Neural cell (in vitro differentiated cells): ENCODE measurements at regions not wholly inside any gene's neighbourhood (a gene's known extent, or its start where the extent isn't known, plus 50 kb on each side); places are given as distances from the start of the nearest gene placed in this dataset.

Experiments used
- H2AFZ ChIP-seq: fragments of 200-600, 300-800 bp; sonication (generic), shearing (Covaris generic); 2 replicates; pipeline ENCODE4 v1.6.0; 2014; ENCODE audit warnings: low read depth, mild to moderate bottlenecking, antibody characterized with exemption, low read length, moderate library complexity
- H3F3A ChIP-seq: fragments of 200-600 bp; shearing (Covaris generic); 2 replicates; pipeline ENCODE4 v1.6.1; 2016; ENCODE audit warnings: mild to moderate bottlenecking, moderate library complexity, mixed read lengths, antibody characterized with exemption, low read length; ENCODE audit not compliant: insufficient read depth, poor library complexity, severe bottlenecking
- H3K27ac ChIP-seq: fragments of 200-600, 300-800 bp; sonication (generic), shearing (Covaris generic); 2 replicates; pipeline ENCODE4 v1.5.1; 2014; ENCODE audit warnings: mild to moderate bottlenecking, low read length, moderate library complexity
- H3K27me3 ChIP-seq: fragments of 300-800, 200-600 bp; sonication (generic), shearing (Covaris generic); 2 replicates; pipeline ENCODE4 v1.6.0; 2014; ENCODE audit warnings: mild to moderate bottlenecking, low read depth, low read length, moderate library complexity; ENCODE audit not compliant: insufficient read depth
- H3K36me3 ChIP-seq: fragments of 300-800, 200-600 bp; sonication (generic), shearing (Covaris generic); 2 replicates; pipeline ENCODE4 v1.5.1; 2014; ENCODE audit warnings: mild to moderate bottlenecking, antibody characterized with exemption, low read length, moderate library complexity; ENCODE audit not compliant: insufficient read depth
- H3K4me2 ChIP-seq: fragments of 300-800, 200-600 bp; sonication (generic), shearing (Covaris generic); 2 replicates; pipeline ENCODE4 v1.6.0; 2014; ENCODE audit warnings: mild to moderate bottlenecking, low read length
- H3K4me3 ChIP-seq: fragments of 300-800, 200-600 bp; sonication (generic), shearing (Covaris generic); 2 replicates; pipeline ENCODE4 v1.5.1; 2014; ENCODE audit warnings: mild to moderate bottlenecking, low read length, moderate library complexity
- H3K79me2 ChIP-seq: fragments of 200-600 bp; shearing (Covaris generic); replicated peaks from 2 replicates; pipeline ENCODE4 v1.6.0; 2014; ENCODE audit warnings: mild to moderate bottlenecking, low read length, moderate library complexity; ENCODE audit not compliant: insufficient read depth
- H3K9ac ChIP-seq: fragments of 300-800, 200-600 bp; sonication (generic), shearing (Covaris generic); 2 replicates; pipeline ENCODE4 v1.6.1; 2016; ENCODE audit warnings: mild to moderate bottlenecking, low read length, mixed read lengths
- H3K9me2 ChIP-seq: fragments of 200-600 bp; shearing (Covaris generic); 2 replicates; pipeline ENCODE4 v1.6.1; 2016; ENCODE audit warnings: mild to moderate bottlenecking, low read length, mixed read lengths; ENCODE audit not compliant: insufficient read depth
- H3K9me3 ChIP-seq: fragments of 200-600, 300-800 bp; sonication (generic), shearing (Covaris generic); 2 replicates; pipeline ENCODE4 v1.6.1; 2016; ENCODE audit warnings: mild to moderate bottlenecking, mixed run types, low read length, moderate library complexity, mixed read lengths
- H4K20me1 ChIP-seq: fragments of 200-600 bp; shearing (Covaris generic); 2 replicates; pipeline ENCODE4 v1.6.1; 2016; ENCODE audit warnings: mild to moderate bottlenecking, mixed run types; ENCODE audit not compliant: insufficient read depth
- CTCF ChIP-seq: fragments of 450-650 bp; IDR thresholded peaks from 2 replicates; pipeline ENCODE4 v1.5.1; 2014; ENCODE audit warnings: antibody characterized with exemption, mild to moderate bottlenecking, moderate library complexity; ENCODE audit not compliant: poor library complexity, severe bottlenecking
- EP300 ChIP-seq: fragments of 450-650 bp; conservative IDR thresholded peaks from 2 replicates; pipeline ENCODE4 v1.6.1; 2014; ENCODE audit warnings: antibody characterized with exemption, mild to moderate bottlenecking, moderate library complexity; ENCODE audit not compliant: poor library complexity, severe bottlenecking
- EZH2 ChIP-seq: fragments of 200-600, 300-800 bp; shearing (Covaris generic), sonication (generic); IDR thresholded peaks from 2 replicates; pipeline ENCODE4 v1.6.1; 2014; ENCODE audit warnings: antibody characterized with exemption, low read length, borderline replicate concordance, mild to moderate bottlenecking; ENCODE audit not compliant: insufficient read depth, poor library complexity, severe bottlenecking
- MXI1 ChIP-seq: fragments of 450-650 bp; conservative IDR thresholded peaks from 2 replicates; pipeline ENCODE4 v1.6.1; 2014; ENCODE audit warnings: antibody characterized with exemption, mild to moderate bottlenecking; ENCODE audit not compliant: poor library complexity, severe bottlenecking
- POLR2AphosphoS5 ChIP-seq: IDR thresholded peaks from 2 replicates; pipeline ENCODE4 v1.6.1; 2012
- RAD21 ChIP-seq: fragments of 450-650 bp; conservative IDR thresholded peaks from 2 replicates; pipeline ENCODE4 v1.6.1; 2014; ENCODE audit warnings: antibody characterized with exemption, mild to moderate bottlenecking, moderate library complexity
- REST ChIP-seq: IDR thresholded peaks from 2 replicates; pipeline ENCODE4 v1.6.1; 2012; ENCODE audit warnings: borderline replicate concordance
- SMC3 ChIP-seq: fragments of 450-650 bp; conservative IDR thresholded peaks from 2 replicates; pipeline ENCODE4 v1.6.1; 2014; ENCODE audit warnings: antibody characterized with exemption, mild to moderate bottlenecking, moderate library complexity; ENCODE audit not compliant: poor library complexity
- TAF1 ChIP-seq: IDR thresholded peaks from 2 replicates; pipeline ENCODE4 v1.6.1; 2012; ENCODE audit warnings: low read depth

- Histone ChIP-seq H3K9ac (no peak overlapping the region), H3F3A (no peaks in the 10 kb centered on the region), H3K9me2 (no peaks in the 10 kb centered on the region), H3K79me2 (no peaks in the 10 kb centered on the region), H3K4me3 (no peak overlapping the region), H2AFZ (no peak overlapping the region), H3K27ac (no peak overlapping the region), H3K4me2 (no peak overlapping the region), H4K20me1 (no peaks in the 10 kb centered on the region), H3K27me3 (no peaks in the 10 kb centered on the region), H3K36me3 (no peaks in the 10 kb centered on the region), H3K9me3 (no peaks in the 10 kb centered on the region)
- no peak for TF ChIP-seq TAF1
- no peak for TF ChIP-seq EP300
- TF ChIP-seq RAD21, result no peak
- no peak for TF ChIP-seq POLR2AphosphoS5
- TF ChIP-seq SMC3, result no peak
- no peak for TF ChIP-seq REST
- no peak for TF ChIP-seq CTCF
- no peak for TF ChIP-seq MXI1
- no peak for TF ChIP-seq EZH2
Measured at GRCh38 chr10:33602278-33602677, 267.8 kb upstream of the NRP1 start.

- no peaks in the 10 kb centered on the region for H3K27me3 ChIP-seq
- TF ChIP-seq EZH2, result no peak
- no peak for TF ChIP-seq POLR2AphosphoS5
- TF ChIP-seq REST, result no peak
- no peak for TF ChIP-seq SMC3
- no peak for TF ChIP-seq CTCF
- no peak for TF ChIP-seq MXI1
Measured at GRCh38 chr10:33600381-33600780, 265.9 kb upstream of the NRP1 start.

More at GRCh38 chr10:33600381-33600780, 265.9 kb upstream of the NRP1 start:
- no peak overlapping the region for H2AFZ ChIP-seq
- H3K36me3 ChIP-seq, result no peaks in the 10 kb centered on the region
- no peaks in the 10 kb centered on the region for H3K9me2 ChIP-seq
- H3K9me3 ChIP-seq, result no peaks in the 10 kb centered on the region
- no peak overlapping the region for H3K9ac ChIP-seq
- no peak overlapping the region for H3K4me2 ChIP-seq
- H3K4me3 ChIP-seq, result no peak overlapping the region
- no peaks in the 10 kb centered on the region for H3K79me2 ChIP-seq
- no peaks in the 10 kb centered on the region for H3F3A ChIP-seq
- H3K27ac ChIP-seq, result no peak overlapping the region
- no peaks in the 10 kb centered on the region for H4K20me1 ChIP-seq
